Aorta (tissue), 5 donors: ENCODE measurements at regions not wholly inside any gene's neighbourhood (a gene's known extent, or its start where the extent isn't known, plus 50 kb on each side); places are given as distances from the start of the nearest gene placed in this dataset.
A peak's percentile ranks its signal among the peaks of the same experiment; 100 is the strongest.

Experiments
- ATAC-seq: fragments of 200-7000 bp; cut with Tn5 transposase; one replicate; pipeline ENCODE4 v1.9.1; 2022; ENCODE audit warnings: moderate library complexity; ENCODE audit not compliant: low FRiP score
- DNase-seq, 2 donors: peaks; one replicate each; pipeline ENCODE4 v3.0.0-alpha.2; 2020
- H3K27ac ChIP-seq, 2 donors: one replicate each; pipeline ENCODE4 v1.5.1; 2013; ENCODE audit warnings: low read length in 2 of 2, mild to moderate bottlenecking in 2 of 2, moderate library complexity in 2 of 2, control low read depth in 1 of 2, inconsistent platforms in 1 of 2, low read depth in 1 of 2
- H3K27me3 ChIP-seq, 2 donors: one replicate each; pipeline ENCODE4 v1.6.1; 2013; ENCODE audit warnings: control low read depth in 1 of 2, low read length in 1 of 2, mild to moderate bottlenecking in 1 of 2, moderate library complexity in 1 of 2; ENCODE audit not compliant: insufficient read depth in 2 of 2, control insufficient read depth in 1 of 2
- H3K36me3 ChIP-seq, 2 donors: one replicate each; pipeline ENCODE4 v1.6.1; 2013; ENCODE audit warnings: control low read depth in 1 of 2, low read length in 1 of 2, mild to moderate bottlenecking in 1 of 2; ENCODE audit not compliant: insufficient read depth in 2 of 2, control insufficient read depth in 1 of 2
- H3K4me1 ChIP-seq, 2 donors: one replicate each; pipeline ENCODE4 v1.6.1; 2013; ENCODE audit warnings: low read length in 2 of 2, control low read depth in 1 of 2, mild to moderate bottlenecking in 1 of 2, moderate library complexity in 1 of 2; ENCODE audit not compliant: insufficient read depth in 2 of 2, control insufficient read depth in 1 of 2
- H3K4me3 ChIP-seq, 2 donors: one replicate each; pipeline ENCODE4 v1.5.1; 2013; ENCODE audit warnings: low read length in 2 of 2, control low read depth in 1 of 2, mild to moderate bottlenecking in 1 of 2
- H3K9me3 ChIP-seq: one replicate; pipeline ENCODE4 v1.6.1; 2013; ENCODE audit warnings: mild to moderate bottlenecking, low read length; ENCODE audit not compliant: control insufficient read depth
- WGBS, 2 donors: extraction: QIAGEN DNeasy Blood & Tissue Kit; methylation state at CpG; one replicate each; pipeline ENCODE4 v1.1.7; 2013; 5-methylcytosine and 5-hydroxymethylcytosine counted together
- intact Hi-C, 2 donors: fragments of 100-400 bp; cut with DNase I; formaldehyde crosslinking; loops; one replicate each; pipeline versions ENCODE4 v1.14.2 to v1.15.0; 2022
- donor health status: healthy with polysubstance abuse.
- donor health status: Bipolar disorder and iron deficiency.
- donor health status: DM: no; HTN: no; CAD: no.
- donor health status: DM: no; HTN: no; CAD: no.
- donor health status: DM: yes; HTN: yes; CAD: no.

- H3K4me1 ChIP-seq, result peaks cover 2 to 4% of the 10 kb centered on the region in 2 donors
- H3K27ac ChIP-seq, result peak overlapping the region; percentile 68 to 94
- DNase-seq (peak in 1 of 2 donors; percentile 68), ATAC-seq (peak; percentile 80)
- no peaks in the 10 kb centered on the region for H3K9me3 ChIP-seq
- intact Hi-C loops, result loop anchor here (2.0 to 5.0 kb wide), 2 partner anchors 16 to 41 kb away; no protein-coding TSS in a partner anchor
- no peaks in the 10 kb centered on the region for H3K27me3 ChIP-seq
- no peaks in the 10 kb centered on the region for H3K36me3 ChIP-seq
- WGBS, 2 donors, result 10 to 17% methylated on average over 10 of the region's 10 CpGs
- no peak overlapping the region for H3K4me3 ChIP-seq
Measured at GRCh38 chr14:50018201-50018932, 98.0 kb downstream of the VCPKMT start.

GRCh38 chr14:50018933-50019210 lies 97.5 kb downstream of the VCPKMT start:
- ATAC-seq (no peak), DNase-seq (no peak)
- no peaks in the 10 kb centered on the region for H3K27me3 ChIP-seq
- peak overlapping the region; percentile 68 to 94 for H3K27ac ChIP-seq
- 29 to 36% methylated on average over 2 of the region's 2 CpGs for WGBS, 2 donors
- H3K4me1 ChIP-seq, result peaks cover 2 to 7% of the 10 kb centered on the region in 2 donors
- H3K4me3 ChIP-seq, result no peak overlapping the region
- intact Hi-C loops, result loop anchor here (2.0 to 5.0 kb wide), 2 partner anchors 16 to 42 kb away; no protein-coding TSS in a partner anchor
- no peaks in the 10 kb centered on the region for H3K9me3 ChIP-seq
- no peaks in the 10 kb centered on the region for H3K36me3 ChIP-seq

- DNase-seq (no peak), ATAC-seq (no peak)
- H3K36me3 ChIP-seq, result no peaks in the 10 kb centered on the region
- H3K4me3 ChIP-seq, result no peak overlapping the region
- intact Hi-C loops, result no loop called here
- H3K4me1 ChIP-seq, result peaks cover 5 to 10% of the 10 kb centered on the region in 2 donors
- H3K9me3 ChIP-seq, result no peaks in the 10 kb centered on the region
- H3K27me3 ChIP-seq, result no peaks in the 10 kb centered on the region
- peak overlapping the region; percentile 62 to 95 for H3K27ac ChIP-seq
Measured at GRCh38 chr14:50020184-50020583, 96.2 kb downstream of the VCPKMT start.

- DNase-seq, result no peak
- Histone ChIP-seq H3K27me3 (no peaks in the 10 kb centered on the region), H3K4me3 (no peak overlapping the region), H3K9me3 (peaks cover 2% of the 10 kb centered on the region), H3K4me1 (peaks cover 6 to 10% of the 10 kb centered on the region in 2 donors), H3K27ac (no peak overlapping the region), H3K36me3 (no peaks in the 10 kb centered on the region)
- ATAC-seq, result no peak
- intact Hi-C loops, result no loop called here
Measured at GRCh38 chr14:50020799-50021198, 95.6 kb downstream of the VCPKMT start.

GRCh38 chr14:50021261-50022031 lies 94.9 kb downstream of the VCPKMT start:
- no peak for ATAC-seq

GRCh38 chr14:50022661-50023060 lies 93.7 kb downstream of the VCPKMT start:
- peaks cover 6 to 10% of the 10 kb centered on the region in 2 donors for H3K4me1 ChIP-seq
- WGBS, 2 donors, result 92 to 95% methylated on average over 3 of the region's 3 CpGs
- H3K36me3 ChIP-seq, result no peaks in the 10 kb centered on the region
- no peaks in the 10 kb centered on the region for H3K27me3 ChIP-seq
- intact Hi-C loops, result no loop called here
- no peak overlapping the region for H3K4me3 ChIP-seq
- DNase-seq, result no peak
- no peak for ATAC-seq
- no peak overlapping the region for H3K27ac ChIP-seq
- peaks cover 3% of the 10 kb centered on the region for H3K9me3 ChIP-seq

More at GRCh38 chr14:50021261-50022031, 94.9 kb downstream of the VCPKMT start:
- Histone ChIP-seq H3K4me1 (peaks cover 6 to 10% of the 10 kb centered on the region in 2 donors), H3K27ac (peak overlapping the region in 1 of 2 donors; percentile 34), H3K27me3 (no peaks in the 10 kb centered on the region), H3K9me3 (peaks cover 3% of the 10 kb centered on the region), H3K4me3 (no peak overlapping the region), H3K36me3 (no peaks in the 10 kb centered on the region)
- intact Hi-C loops, result no loop called here
- DNase-seq, result no peak
- WGBS, 2 donors, result 69 to 76% methylated on average over 5 of the region's 5 CpGs

- peaks cover 4 to 5% of the 10 kb centered on the region in 2 donors for H3K4me1 ChIP-seq
- H3K27ac ChIP-seq, result peak overlapping the region in 1 of 2 donors; percentile 89
- DNase-seq (no peak), ATAC-seq (peak; percentile 78)
- H3K27me3 ChIP-seq, result no peaks in the 10 kb centered on the region
- no peaks in the 10 kb centered on the region for H3K36me3 ChIP-seq
- peaks cover 3% of the 10 kb centered on the region for H3K9me3 ChIP-seq
- WGBS, 2 donors, result 17 to 22% methylated on average over 8 of the region's 8 CpGs
- intact Hi-C loops, result no loop called here
- H3K4me3 ChIP-seq, result no peak overlapping the region
Measured at GRCh38 chr14:50023671-50024490, 92.5 kb downstream of the VCPKMT start.

GRCh38 chr14:50025073-50025472 lies 91.3 kb downstream of the VCPKMT start:
- intact Hi-C loops, result no loop called here
- Histone ChIP-seq H3K27me3 (no peaks in the 10 kb centered on the region), H3K4me1 (peaks cover 4 to 5% of the 10 kb centered on the region in 2 donors), H3K27ac (peak overlapping the region; percentile 1 to 89), H3K36me3 (no peaks in the 10 kb centered on the region), H3K9me3 (peaks cover 3% of the 10 kb centered on the region), H3K4me3 (no peak overlapping the region)
- ATAC-seq, result peak; percentile 26
- DNase-seq, result no peak
- WGBS, 2 donors, result 9 to 10% methylated on average over 3 of the region's 3 CpGs
